Sigmoid colon (tissue), 4 donors: ENCODE measurements at regions not wholly inside any gene's neighbourhood (a gene's known extent, or its start where the extent isn't known, plus 50 kb on each side); places are given as distances from the start of the nearest gene placed in this dataset.

Source experiments
- CTCF ChIP-seq, 4 experiments: fragments of 450-650 bp in 3 of 4; fragments of 200-600 bp in 1 of 4; IDR thresholded peaks; one replicate each; pipeline ENCODE4 v1.5.1; 2016 to 2019; ENCODE audit warnings: antibody characterized with exemption in 4 of 4, mild to moderate bottlenecking in 3 of 4, moderate library complexity in 2 of 4
- POLR2A ChIP-seq, 2 donors: fragments of 450-650 bp; IDR thresholded peaks; one replicate each; pipeline ENCODE4 v1.6.1; 2016; ENCODE audit warnings: antibody characterized with exemption in 2 of 2, mild to moderate bottlenecking in 2 of 2, moderate library complexity in 2 of 2
- POLR2AphosphoS5 ChIP-seq, 4 donors: sonication (generic); formaldehyde crosslinking; IDR thresholded peaks; one replicate each; pipeline ENCODE4 v1.6.1; 2017; ENCODE audit warnings: antibody characterized with exemption in 4 of 4

- no peak for TF ChIP-seq CTCF (IDR thresholded peaks at IDR 0.05)
- TF ChIP-seq POLR2A (IDR thresholded peaks at IDR 0.05), result no peak
- TF ChIP-seq POLR2AphosphoS5 (IDR thresholded peaks at IDR 0.05), result no peak
These were observed 342.8 kb upstream of the MTNR1B start for GRCh38 chr11:92626624-92627023.
